GM21825 (cell line): ENCODE measurements at regions not wholly inside any gene's neighbourhood (a gene's known extent, or its start where the extent isn't known, plus 50 kb on each side); places are given as distances from the start of the nearest gene placed in this dataset.

ENCODE experiments used
- ATAC-seq: cut with Tn5 transposase; IDR thresholded peaks from one replicate; pipeline ENCODE4 v1.9.1; 2021; ENCODE audit warnings: mild to moderate bottlenecking, moderate library complexity; ENCODE audit not compliant: unreplicated experiment

GRCh38 chr20:60240415-60240814 lies 282.2 kb downstream of the CDH26 start:
- ATAC-seq: no peak

GRCh38 chr20:60240986-60241385 lies 282.8 kb downstream of the CDH26 start:
- no peak for ATAC-seq

GRCh38 chr20:60242836-60243505 lies 284.7 kb downstream of the CDH26 start:
- ATAC-seq: no peak

- no peak for ATAC-seq
Observed at GRCh38 chr20:60244373-60245146, 286.3 kb downstream of the CDH26 start.

GRCh38 chr20:60246751-60247150 lies 288.5 kb downstream of the CDH26 start:
- no peak for ATAC-seq

- no peak for ATAC-seq
Observed at GRCh38 chr20:60249436-60249835, 291.2 kb downstream of the CDH26 start.

GRCh38 chr20:60250251-60250650 lies 292.0 kb downstream of the CDH26 start:
- no peak for ATAC-seq

- no peak for ATAC-seq
Observed at GRCh38 chr20:60252866-60253265, 294.6 kb downstream of the CDH26 start.

GRCh38 chr20:60253471-60253870 lies 295.2 kb downstream of the CDH26 start:
- no peak for ATAC-seq

- ATAC-seq: no peak
Observed at GRCh38 chr20:60254901-60255411, 296.7 kb downstream of the CDH26 start.

GRCh38 chr20:60255415-60255814 lies 297.2 kb downstream of the CDH26 start:
- no peak for ATAC-seq

- no peak for ATAC-seq
Observed at GRCh38 chr20:60255866-60256265, 297.6 kb downstream of the CDH26 start.

- ATAC-seq: no peak
Observed at GRCh38 chr20:60256811-60257210, 298.6 kb downstream of the CDH26 start.

- no peak for ATAC-seq
Observed at GRCh38 chr20:60257671-60258070, 299.4 kb downstream of the CDH26 start.

- no peak for ATAC-seq
Observed at GRCh38 chr20:60258255-60258863, 300.1 kb downstream of the CDH26 start.

- no peak for ATAC-seq
Observed at GRCh38 chr20:60261333-60261732, 303.1 kb downstream of the CDH26 start.

- ATAC-seq: no peak
Observed at GRCh38 chr20:60262967-60263603, 304.9 kb downstream of the CDH26 start.

- no peak for ATAC-seq
Observed at GRCh38 chr20:60263725-60264709, 305.8 kb downstream of the CDH26 start.

GRCh38 chr20:60266177-60266823 lies 308.1 kb downstream of the CDH26 start:
- no peak for ATAC-seq

GRCh38 chr20:60268491-60268890 lies 310.3 kb downstream of the CDH26 start:
- no peak for ATAC-seq
